CD4-positive, alpha-beta T cell treated with Interleukin-2 at 100 ng/mL for 4 hours (primary cell): ENCODE measurements at regions not wholly inside any gene's neighbourhood (a gene's known extent, or its start where the extent isn't known, plus 50 kb on each side); places are given as distances from the start of the nearest gene placed in this dataset.
"Not testable (repeated sequence)": the region's sequence is repeated elsewhere in the genome, so short reads cannot be mapped to it uniquely, and the experiment has no call there.

ENCODE experiments used
- DNase-seq: peaks from one replicate; pipeline ENCODE4 v3.0.0-alpha.2; 2020; ENCODE audit warnings: low spot score

DNA sequence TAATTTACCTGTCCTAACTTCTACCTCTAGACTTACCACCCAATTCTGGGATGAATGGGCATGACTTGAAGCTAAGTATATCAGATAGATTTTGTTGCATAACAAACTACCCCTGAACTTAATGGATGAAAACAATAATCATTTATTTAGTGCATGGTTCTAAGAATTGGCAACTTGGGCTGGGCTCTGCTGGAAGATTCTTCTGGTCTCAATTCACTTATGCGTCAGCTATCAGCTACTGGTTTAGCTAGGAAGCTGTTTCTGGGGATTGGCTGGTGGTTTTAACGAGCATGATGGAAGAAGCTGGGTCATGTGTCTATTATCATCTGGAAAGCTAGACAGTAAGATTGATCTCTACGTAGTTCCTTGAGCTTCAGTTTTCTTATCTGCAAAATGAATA lies 77.3 kb upstream of the LMCD1 start:
- DNase-seq, result no peak

DNA sequence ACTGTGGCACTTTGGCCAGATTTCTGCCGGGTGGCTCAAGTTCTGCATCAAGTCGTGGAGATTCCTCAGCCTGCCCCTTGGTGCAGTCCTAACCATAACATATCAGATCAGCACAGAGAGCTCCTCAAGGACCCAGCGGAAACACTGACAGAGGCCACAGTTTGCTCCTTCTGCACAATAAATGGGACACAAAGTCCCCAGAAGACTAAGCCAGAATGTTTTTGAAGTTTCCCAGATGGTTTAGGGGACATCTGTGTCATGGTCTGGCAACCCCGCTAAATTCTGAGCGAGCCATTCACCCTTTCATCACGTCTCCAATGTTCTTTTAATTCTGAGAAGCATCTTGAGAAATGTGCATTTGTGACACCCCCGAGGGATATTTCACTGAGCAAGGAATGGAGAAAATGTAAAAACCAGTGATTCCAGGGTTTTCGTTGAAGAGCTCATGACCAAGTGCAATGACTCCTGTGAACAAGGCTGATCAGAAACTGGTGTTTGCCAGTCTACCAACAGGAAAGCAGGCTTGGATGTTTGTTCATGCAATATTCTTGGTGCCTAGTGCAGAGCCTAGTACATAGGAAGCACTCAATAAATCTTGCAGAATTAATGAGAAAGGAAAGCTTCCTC lies 64.8 kb upstream of the LMCD1 start:
- DNase-seq, result no peak

DNA sequence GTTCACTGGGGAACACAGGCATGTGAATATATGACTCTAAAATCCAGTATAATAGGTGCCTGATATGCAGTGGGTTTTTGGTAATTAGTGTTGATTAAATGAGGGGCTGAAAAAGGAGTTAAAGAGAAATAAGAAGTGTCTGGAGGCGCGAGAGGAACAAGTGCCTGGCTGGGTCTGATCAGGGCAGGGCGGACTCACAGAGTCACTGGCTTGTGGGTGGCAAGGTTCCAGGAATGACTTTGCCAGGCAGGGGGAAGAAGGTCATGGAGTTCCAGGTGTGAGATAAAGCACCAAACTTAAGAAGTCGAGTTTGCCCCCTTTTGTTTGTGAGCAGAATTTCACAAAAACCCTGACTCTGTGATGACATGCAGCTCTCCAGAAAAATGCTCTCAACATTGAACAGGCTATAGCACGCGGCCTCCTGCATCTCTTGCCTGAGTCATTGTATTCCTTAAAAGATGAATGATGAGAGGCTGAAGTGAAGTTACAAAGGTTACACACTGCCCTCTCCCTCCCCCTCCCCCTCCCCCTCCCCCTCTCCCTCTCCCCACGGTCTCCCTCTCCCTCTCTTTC lies 63.0 kb upstream of the LMCD1 start:
- no peak for DNase-seq

DNA sequence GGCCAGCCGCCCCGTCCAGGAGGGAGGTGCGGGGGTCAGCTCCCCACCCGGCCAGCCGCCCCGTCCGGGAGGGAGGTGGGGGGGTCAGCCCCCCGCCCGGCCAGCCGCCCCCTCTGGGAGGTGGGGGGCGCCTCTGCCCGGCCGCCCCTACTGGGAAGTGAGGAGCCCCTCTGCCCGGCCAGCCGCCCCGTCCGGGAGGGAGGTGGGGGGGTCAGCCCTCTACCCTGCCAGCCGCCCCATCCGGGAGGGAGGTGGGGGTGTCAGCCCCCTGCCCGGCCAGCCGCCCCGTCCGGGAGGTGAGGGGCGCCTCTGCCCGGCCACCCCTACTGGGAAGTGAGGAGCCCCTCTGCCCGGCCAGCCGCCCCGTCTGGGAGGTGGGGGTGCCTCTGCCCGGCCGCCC lies 61.5 kb upstream of the LMCD1 start:
- not testable (repeated sequence) for DNase-seq

DNA sequence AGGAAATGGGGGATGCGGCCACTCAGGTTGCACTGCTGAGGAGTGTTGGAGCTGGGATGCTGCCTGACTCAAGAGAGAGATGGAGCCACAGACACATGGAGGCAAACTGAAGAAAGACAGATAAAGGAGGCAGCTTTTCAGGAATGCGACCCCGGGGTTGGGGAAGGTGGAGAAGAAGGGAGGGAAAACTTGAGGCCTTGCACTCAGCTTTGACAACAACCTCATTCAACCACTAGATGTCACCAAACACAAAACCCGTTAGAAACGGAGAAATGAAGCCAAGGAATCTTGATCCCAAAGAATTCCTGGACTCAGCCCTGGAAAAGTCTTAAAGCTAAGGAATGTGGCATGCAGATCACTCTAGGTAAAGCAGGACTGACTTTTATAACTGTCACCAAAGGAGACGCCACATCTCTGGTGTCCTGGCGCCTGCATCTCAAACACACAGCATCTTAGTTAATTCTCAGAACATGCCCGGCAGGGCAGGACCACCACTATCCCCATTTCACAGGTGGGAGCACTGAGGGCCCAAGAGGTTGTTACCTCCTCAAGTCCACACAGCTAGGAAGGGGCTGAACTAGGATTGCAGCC lies 59.6 kb upstream of the LMCD1 start:
- no peak for DNase-seq

DNA sequence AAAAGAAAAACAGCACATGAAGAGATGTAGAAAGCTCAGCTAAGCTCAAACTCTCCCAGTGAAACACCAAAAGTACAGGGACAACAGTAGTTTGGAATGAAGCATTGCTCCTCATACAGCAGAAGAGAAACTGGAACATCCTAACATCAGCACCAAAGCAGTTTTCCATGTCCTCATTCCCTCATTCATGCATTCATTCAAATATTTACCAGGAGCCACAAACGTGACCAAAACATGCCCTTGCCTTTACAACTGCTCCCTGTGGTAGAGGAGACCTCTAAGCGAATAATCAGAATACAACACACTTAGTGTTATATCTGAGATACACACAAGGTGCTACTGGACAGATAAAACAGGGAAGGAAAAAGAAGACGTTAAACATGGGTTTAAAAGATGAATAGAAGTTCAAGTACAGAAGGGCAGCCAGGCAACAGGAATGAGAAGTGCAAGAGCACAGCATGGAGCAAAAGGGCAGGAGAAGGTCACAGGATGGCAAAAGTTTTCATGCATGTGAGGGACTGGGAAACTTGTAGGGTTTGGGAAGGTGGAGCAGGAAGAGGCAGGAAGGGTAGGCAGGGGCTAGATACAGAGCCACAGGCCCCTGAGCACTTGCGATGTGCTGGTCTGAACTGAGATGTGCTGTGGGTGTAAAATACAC lies 58.5 kb upstream of the LMCD1 start:
- DNase-seq, result no peak

DNA sequence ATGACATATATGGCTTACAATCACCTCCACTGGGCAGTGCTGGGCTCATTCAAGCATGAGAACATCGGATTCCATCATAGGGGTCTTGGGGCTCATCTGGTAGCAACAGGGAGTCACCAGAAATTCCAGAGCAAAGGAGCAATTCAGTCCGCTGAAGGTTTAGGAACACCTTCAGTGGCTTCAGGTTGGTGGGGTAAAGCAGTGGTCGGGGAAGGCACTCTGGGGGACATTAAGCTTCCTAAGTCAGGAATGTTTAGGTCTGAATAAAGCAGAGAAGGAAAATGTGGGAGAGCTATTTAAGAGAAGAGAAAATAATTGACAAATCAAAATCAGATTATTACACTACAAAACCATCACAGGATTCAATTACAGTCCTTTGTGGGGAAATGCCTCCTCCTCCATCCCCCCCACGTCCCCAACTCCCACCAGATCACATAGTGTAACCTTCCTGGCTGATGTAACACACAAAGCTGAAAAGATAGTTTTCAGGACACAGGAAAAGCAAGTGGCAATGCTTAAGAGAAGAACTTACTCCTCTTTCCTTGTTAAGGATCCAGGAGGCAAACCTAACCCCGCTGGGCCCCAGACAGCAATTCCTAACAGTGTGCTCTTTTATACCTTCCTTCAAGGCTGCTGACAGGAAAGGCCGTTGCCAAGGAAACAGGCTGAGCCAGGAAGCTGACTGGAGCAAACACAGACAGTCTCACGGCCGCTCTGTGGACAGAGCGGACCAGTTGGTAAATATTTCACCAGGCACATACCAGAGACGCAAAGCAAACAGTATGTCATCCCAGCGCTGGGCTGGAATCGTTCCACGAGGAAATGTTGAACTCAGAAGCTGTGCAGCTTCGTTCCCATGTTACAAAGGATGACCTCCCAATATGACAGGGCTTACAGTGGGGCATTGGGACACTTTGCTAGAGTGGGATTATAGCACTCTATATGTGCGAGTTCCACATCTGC lies 57.5 kb upstream of the LMCD1 start:
- DNase-seq, result no peak

DNA sequence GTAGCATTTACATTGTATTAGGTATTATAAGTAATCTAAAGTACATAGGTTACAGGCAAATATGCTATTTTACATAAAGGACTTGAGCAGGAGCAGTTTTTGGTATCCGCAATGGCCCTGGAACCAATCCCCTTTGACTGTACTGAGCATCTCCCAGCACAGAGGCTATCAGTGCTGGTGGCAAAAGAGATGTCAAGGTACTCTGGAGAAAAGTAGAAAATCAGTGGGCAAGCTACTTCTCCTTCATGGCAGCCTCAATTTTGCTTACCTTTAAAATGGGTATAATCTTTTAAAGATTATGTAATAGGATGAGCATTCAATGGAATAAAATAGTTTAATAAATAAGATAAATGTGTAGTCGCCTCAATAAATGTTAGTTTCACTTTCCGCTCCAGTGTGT lies 56.7 kb upstream of the LMCD1 start:
- no peak for DNase-seq

DNA sequence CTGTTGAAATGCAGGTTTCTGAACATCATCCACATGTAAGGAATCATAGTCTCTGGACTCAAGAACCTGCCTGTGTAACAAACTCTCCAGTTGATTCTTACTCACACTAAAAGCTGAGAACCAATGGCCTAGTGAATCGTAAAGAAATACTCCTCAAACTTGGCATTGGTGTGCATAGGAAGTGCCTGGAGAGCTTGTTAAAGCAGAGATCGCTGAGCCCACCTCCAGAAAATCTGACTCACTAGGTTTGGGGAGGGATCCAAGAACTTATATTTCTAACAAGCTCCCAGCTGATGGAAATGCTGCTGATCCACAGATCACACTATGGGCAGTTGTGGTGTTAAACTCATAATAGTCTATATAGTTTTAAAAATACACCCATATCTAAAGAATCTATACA lies 55.8 kb upstream of the LMCD1 start:
- DNase-seq, result no peak

DNA sequence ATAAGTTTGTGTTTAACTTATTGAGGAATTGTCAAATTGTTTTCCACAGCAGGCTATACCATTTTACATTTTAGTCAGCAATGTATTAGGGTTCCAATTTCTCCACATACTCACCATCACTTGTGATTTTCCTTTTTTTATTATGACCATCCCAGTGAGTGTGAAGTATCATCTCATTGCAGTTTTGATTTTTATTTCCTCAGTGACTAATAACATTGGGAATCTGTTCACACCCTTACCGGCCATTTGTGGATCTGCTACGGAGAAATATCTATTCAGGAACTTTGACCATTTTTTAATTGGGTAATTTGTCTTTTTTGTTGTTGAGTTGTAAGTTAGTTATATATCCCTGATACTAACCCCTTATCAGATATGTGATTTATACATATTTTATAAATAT lies 54.8 kb upstream of the LMCD1 start:
- DNase-seq, result no peak

DNA sequence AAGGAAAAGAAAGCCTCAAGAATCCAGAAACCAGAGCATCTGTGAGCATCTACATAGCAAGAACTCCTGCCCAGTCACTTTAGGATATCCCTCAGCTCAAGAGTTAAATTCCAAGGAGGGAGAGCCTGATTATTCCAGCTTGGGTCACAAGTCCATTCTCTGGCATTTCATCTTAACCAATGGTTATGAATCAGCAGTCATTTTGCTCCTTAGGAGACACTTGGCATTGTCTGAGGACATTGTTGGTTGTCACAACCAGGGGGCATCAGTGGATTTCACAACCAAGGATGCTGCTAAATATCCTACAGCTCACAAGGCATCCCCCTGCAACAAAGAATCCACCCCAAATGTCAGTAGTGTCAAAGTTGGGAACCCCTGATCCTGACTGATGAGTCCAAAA lies 51.0 kb upstream of the LMCD1 start:
- DNase-seq, result no peak

DNA sequence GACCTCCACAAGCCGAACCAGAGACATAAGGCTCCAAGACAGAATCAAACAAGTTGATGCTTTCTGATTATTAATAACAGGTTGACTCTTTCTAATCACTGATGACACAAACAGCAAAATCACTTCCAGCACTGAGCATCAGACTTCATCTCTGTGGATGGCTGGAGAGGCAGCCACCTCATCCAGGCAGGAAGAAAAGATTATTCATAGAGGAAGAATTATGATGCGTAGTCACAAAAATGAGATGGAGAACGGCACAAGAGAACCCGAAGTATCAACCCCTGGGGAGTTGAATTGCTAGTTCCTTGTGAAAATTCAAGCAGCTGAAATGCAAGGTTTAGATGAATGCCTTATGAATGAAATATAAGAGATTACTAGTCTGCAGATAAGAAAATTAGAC lies 49.9 kb upstream of the LMCD1 start:
- no peak for DNase-seq
